ENCODE measurements at regions not wholly inside any gene's neighbourhood (a gene's known extent, or its start where the extent isn't known, plus 50 kb on each side); places are given as distances from the start of the nearest gene placed in this dataset.

- TF ChIP-seq RNF2 (IDR thresholded peaks at IDR 0.05; ENCODE audit: borderline replicate concordance, low read depth, low read length, missing control alignments, poor library complexity, severe bottlenecking) = no peak
- TF ChIP-seq HDAC2 (IDR thresholded peaks at IDR 0.05; ENCODE audit: borderline replicate concordance in 1 of 2, low read depth in 2 of 2, low read length in 2 of 2) = no peak
- no peak for TF ChIP-seq CBX5 (IDR thresholded peaks at IDR 0.05; ENCODE audit: low read depth, low read length)
- no peak for TF ChIP-seq POLR2AphosphoS5 (IDR thresholded peaks at IDR 0.05; ENCODE audit: low read depth, low read length)
Measured at GRCh38 chr2:188078534-188078933, 213.1 kb upstream of the GULP1 start (continued).

Measured in H1 (cell line).